Fibroblast of skin of scalp (primary cell): ENCODE measurements at regions not wholly inside any gene's neighbourhood (a gene's known extent, or its start where the extent isn't known, plus 50 kb on each side); places are given as distances from the start of the nearest gene placed in this dataset.

ENCODE experiments used
- DNase-seq: peaks from one replicate; pipeline ENCODE4 v3.0.0-alpha.2; 2013

DNA sequence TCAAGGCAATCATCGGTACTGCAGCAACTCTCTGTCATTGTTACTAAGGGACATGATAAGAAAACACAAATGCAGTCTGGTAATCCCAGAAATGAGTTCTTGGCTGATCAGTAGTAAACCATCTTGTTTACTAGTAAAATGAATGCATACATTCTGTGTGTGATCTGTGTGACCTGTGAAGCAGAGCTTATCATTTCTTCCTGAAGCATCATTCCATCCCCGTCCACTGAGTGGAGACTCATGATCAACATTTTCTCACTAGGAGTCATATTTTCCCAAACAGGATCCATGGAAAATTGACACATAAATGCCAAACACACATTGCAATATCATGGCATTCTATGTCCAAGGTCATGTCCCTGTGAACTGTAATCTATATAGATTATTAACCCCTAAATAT, 226.1 kb downstream of the ANKRD50 start:
- no peak for DNase-seq

DNA sequence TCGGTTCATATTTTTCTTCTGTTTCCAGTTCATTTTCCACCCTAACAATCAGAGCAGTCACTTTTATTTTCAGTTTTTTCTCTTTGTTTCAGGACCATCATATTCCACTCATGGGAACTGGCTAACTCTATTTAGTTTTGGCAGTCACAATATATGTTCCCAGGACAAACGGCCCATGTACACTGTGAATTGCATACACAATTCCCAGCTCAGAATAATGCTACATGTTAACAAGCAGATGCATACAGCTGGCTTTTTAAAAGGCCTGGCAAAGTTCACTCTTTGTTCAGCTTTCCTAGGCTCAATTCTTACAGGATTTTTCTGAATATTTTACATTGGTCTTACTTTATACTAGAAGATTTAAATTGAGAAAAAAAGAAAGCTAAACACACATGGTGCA, 224.9 kb downstream of the ANKRD50 start:
- no peak for DNase-seq

DNA sequence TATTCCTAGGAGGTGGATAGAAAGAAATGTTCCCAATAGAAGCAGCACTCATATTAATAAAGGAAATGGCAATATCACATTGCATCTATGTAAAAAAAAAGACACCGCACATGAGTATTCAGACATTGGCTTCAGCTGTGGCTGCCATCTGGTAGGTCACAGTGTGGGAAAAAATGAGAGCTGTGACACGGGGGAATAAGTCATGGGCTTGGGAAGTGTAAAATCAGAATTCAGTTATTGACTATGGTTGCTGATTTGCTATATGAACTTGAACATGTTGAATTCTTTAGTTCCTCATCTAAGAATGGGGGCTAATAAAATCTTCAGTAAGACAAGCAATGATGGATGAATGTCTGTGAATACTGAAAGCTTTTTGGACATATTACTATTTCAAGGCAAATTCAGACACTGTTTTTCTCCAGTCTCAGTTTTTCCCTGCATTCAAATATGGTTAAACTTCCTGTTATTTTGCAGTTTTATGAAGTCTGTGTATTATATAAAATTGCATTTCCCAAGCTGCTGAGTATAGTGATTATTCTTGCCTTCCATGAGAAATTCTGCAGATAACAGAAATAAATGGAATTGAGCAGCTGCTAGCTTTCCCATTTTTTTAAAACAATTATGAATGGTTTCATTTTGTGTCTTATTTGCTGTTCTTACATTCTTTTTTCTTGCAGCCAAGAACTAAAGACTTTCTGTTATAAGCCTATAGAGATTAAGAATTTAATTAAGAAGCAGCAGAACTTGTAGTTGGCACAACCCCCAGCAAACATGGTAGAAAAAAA, 221.0 kb downstream of the ANKRD50 start:
- no peak for DNase-seq

DNA sequence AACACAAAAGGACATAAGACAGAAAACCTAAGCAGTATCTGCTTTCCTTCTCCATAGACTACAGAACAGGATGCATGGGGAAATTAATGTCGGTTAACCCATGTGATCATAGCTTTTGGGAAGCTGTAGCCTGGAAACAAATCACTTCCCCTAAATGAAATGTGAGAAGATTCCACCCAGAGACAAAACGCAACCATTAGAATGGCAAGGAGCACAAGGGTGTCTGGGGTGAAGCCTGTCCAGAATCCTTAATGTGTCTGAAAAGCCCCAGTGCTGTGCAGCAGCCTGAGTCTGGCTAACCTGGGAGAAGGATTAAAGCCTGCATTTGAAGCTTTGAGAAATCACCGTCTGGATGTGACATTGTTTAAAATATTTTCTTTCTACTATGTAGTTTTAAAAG, 213.3 kb downstream of the ANKRD50 start:
- DNase-seq, result peak; percentile 8

DNA sequence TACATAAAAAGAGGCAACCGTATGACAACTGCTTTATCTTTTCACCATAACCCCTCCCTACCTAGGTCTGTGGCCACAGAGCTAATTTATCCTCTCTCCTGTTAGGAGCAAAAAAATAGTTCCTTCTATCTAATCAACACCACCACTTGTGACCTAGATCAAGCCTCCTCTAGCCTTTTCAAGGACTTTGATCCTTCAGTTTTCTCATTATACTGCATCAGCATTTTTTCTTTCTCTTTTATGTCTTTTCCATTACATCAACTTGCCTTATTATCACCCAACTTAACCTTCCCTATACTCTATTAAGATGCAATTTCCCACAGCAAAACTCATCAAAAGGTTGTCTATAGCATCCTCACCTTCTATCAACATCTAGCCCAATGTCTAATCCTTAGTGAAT, 211.0 kb downstream of the ANKRD50 start:
- DNase-seq, result no peak

DNA sequence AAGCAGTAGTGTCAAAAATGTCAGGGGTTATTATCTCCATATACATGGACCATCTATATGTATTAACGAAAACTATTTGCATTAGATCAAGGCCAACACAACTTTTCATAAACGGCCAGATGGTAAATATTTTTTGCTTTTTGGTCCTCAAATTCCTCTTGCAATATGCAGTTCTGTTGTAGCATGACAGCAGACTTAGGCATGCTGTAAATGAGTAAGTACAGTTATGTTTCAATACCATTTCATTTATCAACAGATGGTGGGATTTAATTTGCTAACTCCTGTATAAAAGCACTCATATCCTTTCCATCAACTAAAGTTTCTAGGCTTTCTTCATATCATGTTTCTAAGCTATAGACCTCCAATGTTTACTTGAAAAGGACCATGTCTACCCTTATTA, 208.1 kb downstream of the ANKRD50 start:
- peak; percentile 18 for DNase-seq

DNA sequence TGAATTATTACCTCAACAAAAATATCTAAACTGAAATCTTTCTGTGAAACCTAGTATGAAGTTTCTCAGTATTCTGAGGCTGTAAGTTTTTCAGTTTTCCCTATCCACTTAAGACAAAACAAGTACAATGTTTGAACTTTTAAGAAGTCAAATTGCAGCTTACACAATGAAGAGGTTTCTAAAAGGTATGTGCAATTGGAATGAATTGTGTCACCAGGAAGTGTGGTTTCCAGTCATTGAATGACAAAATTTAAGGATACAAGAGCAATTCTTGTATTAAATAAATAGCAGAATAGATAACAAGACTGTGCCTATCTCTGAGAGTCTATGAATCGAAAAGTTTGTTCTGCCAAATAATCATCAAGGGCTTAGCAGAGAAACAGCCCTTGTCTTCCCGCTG, 207.3 kb downstream of the ANKRD50 start:
- no peak for DNase-seq

DNA sequence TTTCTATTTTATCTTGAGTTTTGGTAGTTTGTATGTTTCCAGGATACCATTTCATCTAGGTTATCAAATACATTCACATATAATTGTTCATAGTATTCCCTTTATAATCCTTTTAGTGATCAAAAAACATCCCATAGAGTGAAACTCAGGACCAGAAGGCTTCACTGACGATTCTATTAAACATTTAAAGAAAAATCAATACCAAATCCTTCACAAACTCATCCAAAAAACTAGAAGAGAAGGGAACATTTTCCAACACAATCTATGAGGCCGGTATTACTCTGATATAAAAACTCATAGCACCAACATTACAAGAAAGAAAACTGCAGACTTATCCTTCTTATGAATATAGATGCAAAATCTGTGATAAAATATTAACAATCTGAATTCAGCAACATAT, 203.4 kb downstream of the ANKRD50 start:
- no peak for DNase-seq

DNA sequence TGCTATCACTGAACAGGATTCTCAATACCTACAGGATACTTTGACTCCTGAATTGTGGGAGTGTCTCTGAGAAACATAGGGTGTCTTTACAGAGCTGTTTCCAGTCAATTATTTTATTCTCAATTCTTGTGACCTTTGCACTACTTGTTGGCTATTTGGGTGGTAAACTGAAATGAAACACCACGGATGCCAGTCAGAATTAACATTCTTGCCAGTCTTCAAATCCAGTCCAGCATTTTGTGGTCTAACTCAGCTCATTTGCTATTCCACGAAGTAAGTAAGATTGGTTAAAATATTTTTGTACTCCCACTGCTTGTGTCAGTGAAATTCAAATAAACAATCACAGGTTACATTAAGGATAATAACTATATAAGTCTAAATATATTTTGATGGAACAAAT, 197.9 kb downstream of the ANKRD50 start:
- DNase-seq, result no peak

DNA sequence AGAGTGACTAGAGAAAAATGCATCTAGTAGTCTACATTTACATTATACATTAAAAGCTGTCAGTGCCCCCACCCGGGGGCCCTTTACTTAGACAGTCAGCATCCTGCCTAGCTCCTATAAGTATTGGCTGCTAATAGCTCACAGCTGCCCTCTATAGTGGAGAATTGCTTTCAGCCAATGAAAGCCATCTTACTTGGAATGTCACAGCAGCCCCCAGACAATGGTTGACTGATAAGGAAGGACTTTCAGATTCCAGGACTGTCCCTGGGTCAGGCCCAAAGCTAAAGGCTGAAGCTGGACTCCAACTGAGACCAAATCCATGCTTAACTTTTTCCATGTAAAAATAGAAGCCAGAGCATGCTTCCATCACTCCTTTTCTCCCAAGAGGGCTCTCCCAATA, 196.9 kb downstream of the ANKRD50 start:
- no peak for DNase-seq

DNA sequence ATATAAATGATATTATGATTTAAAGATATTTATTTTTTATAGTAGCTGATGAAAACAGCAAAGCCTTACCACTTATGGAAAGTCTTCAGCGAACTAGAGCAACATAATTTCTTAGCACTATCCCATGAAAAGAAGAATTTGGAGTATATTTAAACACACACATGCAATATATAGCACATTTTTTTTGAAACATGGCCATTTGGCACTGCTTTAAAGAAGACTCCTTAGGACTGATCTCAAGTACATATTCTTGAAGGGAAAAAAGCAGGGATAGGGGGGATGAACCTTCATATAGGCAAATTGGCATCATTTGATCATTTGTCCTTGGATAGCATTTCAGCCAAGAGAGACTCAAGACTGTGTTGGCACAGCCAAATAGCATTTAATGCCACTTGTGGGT, 193.3 kb downstream of the ANKRD50 start:
- no peak for DNase-seq

DNA sequence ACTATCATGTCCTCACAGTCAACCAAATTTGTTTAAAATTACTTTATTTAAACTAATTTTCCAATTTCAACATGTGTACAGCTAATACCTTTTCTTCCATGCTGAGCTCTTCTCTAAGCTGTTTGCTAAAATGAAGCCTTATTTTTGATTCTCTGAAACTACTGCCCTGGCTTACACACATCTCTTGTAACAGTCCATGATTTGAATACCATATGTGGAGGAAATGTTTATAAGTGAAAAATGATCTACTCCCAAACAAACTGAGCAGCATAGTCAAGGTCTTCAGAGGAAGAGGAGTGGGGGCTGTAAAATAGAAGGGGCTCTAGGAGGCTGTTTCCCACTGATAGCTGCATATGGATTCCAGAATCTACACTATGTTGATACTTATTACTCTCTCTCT, 188.7 kb downstream of the ANKRD50 start:
- DNase-seq, result no peak

DNA sequence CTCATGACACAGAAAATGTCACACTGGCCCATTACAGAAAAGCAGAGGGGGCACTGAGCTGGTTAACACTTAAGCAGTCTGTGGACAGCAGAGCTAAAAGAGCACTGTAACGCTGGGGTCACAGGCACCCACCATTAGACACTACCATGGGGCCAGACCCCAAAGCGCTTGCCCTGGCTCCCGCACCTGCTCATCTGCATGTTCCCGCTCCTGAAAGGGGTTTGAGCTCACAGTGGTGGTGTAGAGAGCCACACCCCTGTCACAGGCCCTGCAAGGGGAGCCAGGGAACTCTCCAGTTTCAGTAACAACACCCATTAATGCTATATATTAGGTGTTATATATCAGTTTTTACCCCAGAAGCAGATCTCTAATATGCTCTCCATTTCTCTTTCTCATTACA, 187.0 kb downstream of the ANKRD50 start:
- no peak for DNase-seq

DNA sequence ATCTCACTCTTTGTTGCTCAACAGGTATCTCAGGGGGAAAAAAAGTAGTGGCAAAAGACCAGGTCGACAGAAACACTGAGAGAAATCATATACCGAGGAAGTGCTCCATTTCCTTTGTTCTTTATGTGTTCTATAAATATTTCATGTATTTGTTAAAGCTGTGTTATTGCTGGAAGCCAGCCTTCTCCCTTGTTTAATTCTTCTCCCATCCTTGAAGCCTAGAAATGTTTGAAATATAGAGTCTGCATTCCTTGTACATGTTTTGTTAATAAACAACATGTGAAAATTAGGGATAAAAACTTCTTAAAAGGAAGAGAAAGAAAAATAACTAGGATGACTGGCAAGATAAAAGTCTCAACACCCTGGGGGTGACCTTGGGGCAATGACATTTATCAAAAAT, 186.2 kb downstream of the ANKRD50 start:
- peak; percentile 38 for DNase-seq

DNA sequence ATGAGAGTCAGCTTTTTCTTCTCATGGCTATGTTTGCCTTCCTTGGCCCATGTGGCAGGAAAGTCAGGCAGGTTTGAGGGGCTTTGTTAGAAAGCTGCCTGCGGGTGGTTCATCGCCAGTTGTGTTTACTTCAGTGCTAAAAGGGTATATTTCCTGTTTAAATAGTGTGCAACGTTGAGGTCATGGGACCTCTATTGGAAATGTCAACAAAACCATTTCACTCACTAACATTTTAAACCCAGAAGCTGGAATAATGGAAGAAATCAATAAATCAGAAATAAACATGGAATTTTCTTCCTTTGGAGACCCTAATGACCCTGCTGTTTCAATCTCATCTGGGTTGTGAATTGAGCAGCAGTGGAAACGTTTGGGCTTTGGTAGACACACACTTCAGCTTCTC, 185.8 kb downstream of the ANKRD50 start:
- DNase-seq, result no peak

DNA sequence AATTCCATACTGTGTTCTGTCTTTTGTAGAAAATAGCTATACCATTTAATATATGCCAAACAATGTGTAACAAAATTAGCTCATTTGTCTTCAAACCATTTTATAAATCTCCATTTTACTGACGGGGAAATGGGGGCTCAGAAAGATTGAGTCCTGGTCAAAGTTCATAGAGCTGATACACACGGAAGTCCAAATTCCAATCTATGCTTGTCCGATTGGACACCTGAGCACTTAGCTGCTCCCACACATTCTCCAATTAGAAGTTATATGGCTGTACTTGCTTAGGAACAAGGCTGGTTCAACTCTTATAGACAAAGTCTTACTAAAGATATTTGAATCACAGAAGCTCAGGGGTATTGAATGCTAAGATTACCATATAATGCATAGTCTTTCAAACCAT, 185.2 kb downstream of the ANKRD50 start:
- DNase-seq, result no peak

DNA sequence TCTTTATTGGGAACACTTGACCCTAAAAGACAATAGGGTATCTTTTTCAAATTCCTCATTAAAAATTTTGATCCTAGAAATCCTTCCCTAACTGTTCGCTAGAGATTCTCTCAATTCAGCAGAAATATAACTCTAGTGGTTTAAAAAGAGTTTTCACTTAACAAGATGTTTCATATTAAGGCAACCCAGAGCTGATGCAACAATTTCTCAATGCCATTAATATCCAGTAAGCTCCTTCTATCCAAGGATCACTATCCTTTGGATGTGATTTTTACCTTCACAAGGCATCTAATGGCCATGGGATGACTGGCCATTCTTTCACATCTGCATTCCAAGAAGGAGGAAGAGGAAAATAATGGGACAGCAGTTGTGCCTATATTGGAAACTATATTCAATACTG, 183.4 kb downstream of the ANKRD50 start:
- peak; percentile 39 for DNase-seq

DNA sequence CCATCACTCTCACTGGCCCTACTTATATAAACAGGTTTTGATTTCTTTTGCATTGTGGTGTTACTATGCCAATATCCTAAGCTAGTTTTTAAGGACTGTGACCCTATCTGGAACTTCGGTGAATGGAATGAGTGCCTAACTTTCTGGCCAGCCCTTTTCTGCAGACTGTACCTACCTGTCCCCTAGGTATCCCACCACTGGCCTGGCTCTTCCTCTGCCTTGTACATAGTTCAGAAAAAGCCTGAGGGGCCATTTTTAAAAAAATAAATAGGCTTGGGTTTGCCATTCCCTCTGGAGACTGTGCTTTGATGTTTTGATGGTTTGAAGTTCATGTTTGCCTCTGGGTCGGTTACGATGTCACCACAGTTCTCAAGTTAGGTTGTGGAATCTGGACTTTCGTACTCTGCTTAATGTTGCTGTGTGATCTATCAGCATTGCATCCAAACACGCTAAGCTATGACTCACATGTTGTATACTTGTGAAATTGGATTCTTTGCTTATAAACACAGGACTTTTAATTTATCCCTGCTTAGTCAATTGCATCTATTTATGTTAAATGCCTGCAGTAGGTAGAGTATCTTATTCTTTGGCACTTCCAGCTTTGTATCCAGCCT, 182.0 kb downstream of the ANKRD50 start:
- no peak for DNase-seq

DNA sequence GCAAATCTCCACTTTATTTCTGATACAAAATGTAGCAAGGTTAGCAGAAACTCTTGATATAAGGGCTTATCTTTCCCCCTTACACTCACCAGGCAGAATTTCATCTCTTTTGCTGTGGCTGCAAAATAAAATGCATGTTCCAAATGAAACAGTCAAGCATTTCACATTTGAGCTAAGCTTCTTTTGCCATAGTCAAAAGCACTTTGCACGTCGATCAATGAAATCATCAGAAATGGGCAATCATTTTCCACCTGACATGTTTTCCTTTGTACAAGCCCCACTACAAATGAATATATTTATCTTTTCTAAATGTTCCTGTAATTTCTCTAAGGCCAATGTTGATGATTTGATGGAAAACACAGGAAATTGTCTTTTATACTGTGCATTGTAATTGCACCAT, 178.4 kb downstream of the ANKRD50 start:
- no peak for DNase-seq

DNA sequence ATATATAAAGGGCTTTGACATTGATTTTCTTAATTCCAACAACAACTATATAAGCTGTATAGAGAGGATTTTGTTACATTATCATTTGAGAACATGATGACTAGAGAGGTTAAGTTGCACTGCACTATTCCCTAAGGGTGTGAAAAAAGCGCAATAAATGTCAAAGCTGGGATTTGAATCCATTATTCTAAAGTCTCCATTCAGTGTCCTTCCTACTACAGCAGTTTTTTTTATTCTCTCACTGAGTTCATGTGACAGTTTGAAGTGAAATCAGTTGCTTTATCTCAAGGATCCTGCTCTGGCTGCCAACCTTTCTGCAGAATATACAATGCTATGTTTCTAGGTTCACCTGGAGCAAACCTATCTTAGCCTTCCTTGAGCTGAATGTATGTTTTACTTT, 177.5 kb downstream of the ANKRD50 start:
- no peak for DNase-seq

DNA sequence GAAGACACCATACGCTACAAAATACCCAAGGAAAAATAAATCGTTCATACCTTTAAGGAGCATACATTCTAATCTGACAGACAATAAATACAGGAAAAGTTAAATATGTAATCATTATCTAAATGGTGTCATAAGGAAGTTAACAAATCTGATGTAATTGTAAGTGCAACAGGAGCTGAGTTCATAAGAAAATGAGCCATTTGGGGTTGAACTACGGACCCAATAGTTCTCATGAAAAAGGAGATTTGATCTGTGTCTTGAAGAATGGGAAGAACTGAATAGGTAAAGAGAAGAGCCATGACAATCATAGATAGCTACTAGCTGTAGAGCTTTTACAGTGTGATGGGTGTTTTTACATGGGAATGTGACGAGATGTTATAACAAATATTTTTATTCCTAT, 175.6 kb downstream of the ANKRD50 start:
- DNase-seq, result no peak

DNA sequence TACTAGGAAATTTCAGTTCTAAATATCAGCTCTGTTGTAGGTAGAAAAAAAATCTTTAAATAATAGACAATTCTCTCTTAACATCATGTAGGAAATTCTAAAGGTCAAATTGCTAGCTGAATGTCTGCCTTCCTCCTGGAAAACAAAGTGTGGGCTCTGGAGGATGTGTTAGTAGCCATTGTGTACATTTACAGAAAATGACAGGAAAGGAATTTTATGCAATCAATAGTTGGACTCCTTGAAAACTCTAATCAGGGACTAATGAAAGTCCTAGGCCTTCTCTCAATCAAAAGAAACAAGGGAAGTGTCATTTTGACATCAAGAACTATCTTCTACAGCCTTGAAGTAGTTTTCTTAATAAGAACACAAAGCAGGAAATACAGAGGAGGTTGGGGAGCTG, 174.6 kb downstream of the ANKRD50 start:
- no peak for DNase-seq

DNA sequence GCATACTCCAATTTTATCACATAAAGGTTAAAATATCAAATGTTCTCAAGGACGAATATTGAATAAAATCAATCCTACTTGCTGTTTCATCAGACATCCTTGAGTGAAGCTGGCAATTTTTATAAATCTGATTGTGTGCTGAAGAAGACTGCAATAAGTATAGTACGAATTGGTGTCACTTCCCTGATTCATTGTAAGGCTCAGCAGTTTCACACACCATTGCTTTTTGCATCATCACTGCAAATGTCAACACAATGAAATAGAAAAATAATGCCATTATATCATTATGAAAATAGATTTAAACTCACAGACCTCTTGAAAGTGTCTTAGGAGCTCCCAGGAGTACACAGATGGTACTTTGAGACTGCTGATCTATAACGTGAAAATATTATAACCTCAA, 172.5 kb downstream of the ANKRD50 start:
- no peak for DNase-seq

DNA sequence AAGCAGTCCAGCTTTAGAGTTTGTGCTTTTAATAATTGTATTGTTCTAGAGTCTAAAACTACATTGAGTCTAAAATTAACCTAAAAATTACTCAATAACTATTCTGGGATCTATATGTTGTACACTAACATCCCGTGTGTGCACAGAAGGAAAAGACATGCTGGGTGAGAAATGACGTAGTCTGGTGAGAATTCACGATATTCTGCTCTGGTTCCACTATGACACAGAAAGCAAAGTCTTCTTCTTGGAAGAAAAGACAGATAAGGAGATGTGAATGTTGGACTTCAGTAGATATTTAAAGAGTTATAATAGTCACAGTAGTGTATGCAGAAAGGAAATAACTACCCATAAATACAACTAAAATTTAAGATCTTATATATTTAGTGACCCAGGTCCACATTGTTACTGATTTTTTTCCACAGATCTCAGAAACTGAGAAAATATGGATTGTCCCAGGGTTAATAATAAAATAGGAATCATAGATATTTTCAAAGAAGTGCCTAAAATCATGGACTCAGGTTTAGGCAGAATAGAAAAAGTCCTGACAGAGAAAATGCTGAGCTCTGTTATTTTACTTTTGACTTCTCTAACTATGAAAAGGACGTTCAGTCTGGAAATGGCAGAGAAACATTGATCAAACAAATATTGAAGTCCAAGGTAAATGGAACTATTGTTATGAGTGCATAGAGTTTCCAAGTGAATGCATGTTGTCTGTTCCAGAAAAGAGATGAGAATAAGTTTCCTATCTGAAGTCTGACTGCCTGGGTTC, 170.7 kb downstream of the ANKRD50 start:
- DNase-seq, result no peak
